Keratinocyte (primary cell): ENCODE measurements at regions not wholly inside any gene's neighbourhood (a gene's known extent, or its start where the extent isn't known, plus 50 kb on each side); places are given as distances from the start of the nearest gene placed in this dataset.

ENCODE experiments used
- CTCF ChIP-seq, 3 experiments: IDR thresholded peaks in 1 of 3; conservative IDR thresholded peaks in 1 of 3; optimal IDR thresholded peaks in 1 of 3; 2 replicates in 2 of 3; 3 replicates in 1 of 3; pipeline versions ENCODE3 to v1.5.1; 2011; ENCODE audit warnings: low read length in 3 of 3, mild to moderate bottlenecking in 3 of 3, moderate library complexity in 2 of 3, control low read depth in 1 of 3, inconsistent platforms in 1 of 3; ENCODE audit not compliant: insufficient read depth in 2 of 3; ENCODE audit errors: extremely low read depth in 1 of 3
- EZH2 ChIP-seq: IDR thresholded peaks from one replicate; pipeline ENCODE4 v1.6.1; 2012; ENCODE audit warnings: inconsistent platforms, mild to moderate bottlenecking, low read length, moderate library complexity

- no peak for TF ChIP-seq CTCF (optimal IDR thresholded peaks at IDR 0.05 in 1 of 3, IDR thresholded peaks at IDR 0.05 in 1 of 3, conservative IDR thresholded peaks at IDR 0.05 in 1 of 3; ENCODE audit: extremely low read depth in 1 of 3, insufficient read depth in 2 of 3, low read length in 3 of 3)
- no peak for TF ChIP-seq EZH2
Observed at GRCh38 chr6:98711380-98711779, 123.0 kb upstream of the POU3F2 start.
